Panc1 (cell line): ENCODE measurements at regions not wholly inside any gene's neighbourhood (a gene's known extent, or its start where the extent isn't known, plus 50 kb on each side); places are given as distances from the start of the nearest gene placed in this dataset.

Experiments
- ATAC-seq: fragments of 200-7000 bp; cut with Tn5 transposase; 2 replicates; pipeline ENCODE4 v1.9.1; 2020; ENCODE audit warnings: mild to moderate bottlenecking, moderate library complexity
- BruUV-seq: library from RNA; stranded (reverse); fragments of 400-500 nt; replicated peaks from 2 replicates; lab custom pipeline; 2021; lab: Mats Ljungman, UMichigan
- CTCF ChIA-PET: fragments of 300-600 bp; sonication (Branson Sonifier 250); formaldehyde crosslinking; loops from one replicate; lab custom pipeline; 2022; ENCODE audit warnings: antibody characterized with exemption; lab: Charles Lee
- POLR2A ChIA-PET: fragments of 300-600 bp; sonication (Branson Sonifier 250); formaldehyde crosslinking; loops from one replicate; lab custom pipeline; 2022; ENCODE audit warnings: antibody characterized with exemption; lab: Charles Lee
- DNase-seq: peaks from one replicate; pipeline ENCODE4 v3.0.0-alpha.2; 2010; ENCODE audit warnings: low read depth, low spot score
- H3K27ac ChIP-seq: 2 replicates; pipeline ENCODE4 v1.5.1; 2011; ENCODE audit warnings: mild to moderate bottlenecking, low read length, inconsistent platforms
- H3K27me3 ChIP-seq: fragments of 200-500 bp; sonication (Bioruptor generic); 2 replicates; pipeline ENCODE4 v1.6.0; 2014; ENCODE audit warnings: low read length, inconsistent platforms; ENCODE audit not compliant: control insufficient read depth, insufficient read depth
- H3K36me3 ChIP-seq: fragments of 200-500 bp; sonication (Bioruptor generic); 2 replicates; pipeline ENCODE4 v1.5.1; 2014; ENCODE audit warnings: inconsistent platforms, mild to moderate bottlenecking, low read length, moderate library complexity; ENCODE audit not compliant: control insufficient read depth, insufficient read depth
- H3K4me1 ChIP-seq: 2 replicates; pipeline ENCODE4 v1.5.1; 2011; ENCODE audit warnings: inconsistent platforms, mild to moderate bottlenecking, low read length, moderate library complexity; ENCODE audit not compliant: control insufficient read depth, insufficient read depth
- H3K4me3 ChIP-seq, 2 experiments: 2 replicates each; pipeline ENCODE4 v1.5.1; 2011 to 2012; ENCODE audit warnings: low read depth in 2 of 2, low read length in 2 of 2, mild to moderate bottlenecking in 2 of 2, inconsistent platforms in 1 of 2, moderate library complexity in 1 of 2
- H3K9me3 ChIP-seq: fragments of 200-500 bp; sonication (Bioruptor generic); 2 replicates; pipeline ENCODE4 v1.5.1; 2014; ENCODE audit warnings: low read depth, mild to moderate bottlenecking, inconsistent platforms, low read length, moderate library complexity; ENCODE audit not compliant: control insufficient read depth, insufficient read depth
- CTCF ChIP-seq: fragments of 450-650 bp; IDR thresholded peaks from 2 replicates; pipeline ENCODE4 v1.5.1; 2017; ENCODE audit warnings: mild to moderate bottlenecking
- POLR2AphosphoS5 ChIP-seq: IDR thresholded peaks from 2 replicates; pipeline ENCODE4 v1.6.1; 2012; ENCODE audit warnings: mild to moderate bottlenecking, low read depth, low read length, moderate library complexity
- REST ChIP-seq, 2 experiments: IDR thresholded peaks; 2 replicates each; pipeline ENCODE4 v1.6.1; 2011 to 2012; ENCODE audit warnings: low read depth in 2 of 2, control low read depth in 1 of 2, low read length in 1 of 2, mild to moderate bottlenecking in 1 of 2, moderate library complexity in 1 of 2; ENCODE audit not compliant: insufficient read depth in 1 of 2
- SIN3A ChIP-seq: IDR thresholded peaks from 2 replicates; pipeline ENCODE4 v1.6.1; 2012; ENCODE audit warnings: low read depth, mild to moderate bottlenecking, low read length, moderate library complexity, borderline replicate concordance; ENCODE audit not compliant: insufficient read depth
- TCF7L2 ChIP-seq: IDR thresholded peaks from 2 replicates; pipeline ENCODE4 v1.6.1; 2011; ENCODE audit warnings: mild to moderate bottlenecking, low read depth, low read length, inconsistent platforms
- in situ Hi-C: cut with HindIII; loops from 2 replicates; pipeline ENCODE4 v1.10.0; 2016; ENCODE audit warnings: low sequenced_read_pairs, low pct_unique_long_range_greater_than_20kb
- intact Hi-C: fragments of 100-400 bp; cut with micrococcal nuclease; formaldehyde crosslinking; loops from one replicate; pipeline ENCODE4 v1.10.0; 2022; ENCODE audit not compliant: unreplicated experiment

GRCh38 chr7:25756601-25757000 lies 395.4 kb upstream of the NFE2L3 start:
- CTCF ChIA-PET: no interaction called here
- in situ Hi-C loops: no loop called here

GRCh38 chr7:25758559-25758958 lies 393.4 kb upstream of the NFE2L3 start:
- Histone ChIP-seq H3K4me1 (no peaks in the 10 kb centered on the region), H3K36me3 (no peaks in the 10 kb centered on the region), H3K27ac (no peak overlapping the region), H3K4me3 (no peak overlapping the region), H3K9me3 (no peaks in the 10 kb centered on the region), H3K27me3 (peaks cover 9% of the 10 kb centered on the region; the same call in 1 of the 2 replicates)
- intact Hi-C loops (no loop called here), in situ Hi-C loops (no loop called here)
- ChIA-PET CTCF (no interaction called here), POLR2A (no interaction called here)
- BruUV-seq: no TSS peak
- DNase-seq (no peak), ATAC-seq (no peak)
- TF ChIP-seq POLR2AphosphoS5: no peak
- no peak for TF ChIP-seq CTCF
- TF ChIP-seq SIN3A: no peak
- TF ChIP-seq REST (IDR thresholded peaks at IDR 0.05; ENCODE audit: insufficient read depth in 1 of 2, low read depth in 2 of 2, low read length in 1 of 2): no peak
- no peak for TF ChIP-seq TCF7L2

More at GRCh38 chr7:25756601-25757000, 395.4 kb upstream of the NFE2L3 start:
- H3K4me3 ChIP-seq: no peak overlapping the region
- H3K36me3 ChIP-seq: no peaks in the 10 kb centered on the region
- peaks cover 13% of the 10 kb centered on the region for H3K27me3 ChIP-seq
- BruUV-seq: no TSS peak
- TF ChIP-seq POLR2AphosphoS5: no peak
- TF ChIP-seq SIN3A: no peak
- TF ChIP-seq REST (IDR thresholded peaks at IDR 0.05; ENCODE audit: insufficient read depth in 1 of 2, low read depth in 2 of 2, low read length in 1 of 2): no peak
- no peak for TF ChIP-seq CTCF
- TF ChIP-seq TCF7L2: no peak
- DNase-seq: no peak
- H3K4me1 ChIP-seq: no peaks in the 10 kb centered on the region
- POLR2A ChIA-PET: no interaction called here
- ATAC-seq: no peak
- intact Hi-C loops: no loop called here
- H3K9me3 ChIP-seq: no peaks in the 10 kb centered on the region
- H3K27ac ChIP-seq: no peak overlapping the region
